Activated CD4-positive, alpha-beta T cell treated with anti-CD3 and anti-CD28 coated beads, Interleukin-10, Interleukin-2, amounts not matched to agents 100 ng/mL and 50 ng/mL, durations not matched to agents 16 hours and 8 hours (primary cell): ENCODE measurements at regions not wholly inside any gene's neighbourhood (a gene's known extent, or its start where the extent isn't known, plus 50 kb on each side); places are given as distances from the start of the nearest gene placed in this dataset.

ENCODE experiments used
- DNase-seq: peaks from one replicate; pipeline ENCODE4 v3.0.0-alpha.2; 2020

DNA sequence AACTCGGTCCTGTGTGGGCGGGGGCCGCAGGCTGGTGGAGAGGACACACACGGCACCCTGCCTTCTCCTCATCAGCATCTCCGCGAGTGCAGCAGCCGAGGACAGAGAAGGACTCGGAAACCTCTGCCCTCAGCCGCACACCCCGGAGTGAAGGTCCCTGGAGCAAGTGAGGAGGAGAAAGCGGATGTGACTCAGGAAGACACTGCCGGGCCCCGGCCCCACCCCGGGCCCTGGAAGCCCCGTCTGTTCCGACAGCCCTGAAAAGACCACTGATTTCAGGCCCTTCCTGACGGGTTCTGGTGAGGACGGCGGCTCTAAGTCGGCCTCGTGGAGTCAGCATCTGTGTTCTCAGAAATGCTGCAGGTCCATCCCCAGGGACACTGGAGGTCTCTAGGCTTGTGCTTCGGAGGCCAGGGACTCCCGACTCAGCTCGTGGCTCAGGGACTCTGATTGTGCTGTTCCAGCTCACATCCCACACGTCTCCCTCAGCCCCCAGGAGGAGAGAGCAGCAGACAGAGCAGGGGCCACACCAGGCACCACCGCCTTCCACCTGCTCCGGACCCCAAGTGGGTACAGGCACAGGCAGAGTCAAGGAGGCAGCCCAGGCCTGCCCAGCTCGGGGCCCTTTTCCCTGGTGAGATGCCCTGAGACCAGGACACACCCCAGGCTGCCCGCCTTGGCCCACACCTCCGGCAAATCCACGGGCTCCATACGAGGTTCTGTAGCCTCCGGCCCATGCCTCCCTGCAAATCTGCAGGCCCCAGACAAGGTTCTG, 134.5 kb upstream of the NKX1-1 start:
- DNase-seq: no peak

DNA sequence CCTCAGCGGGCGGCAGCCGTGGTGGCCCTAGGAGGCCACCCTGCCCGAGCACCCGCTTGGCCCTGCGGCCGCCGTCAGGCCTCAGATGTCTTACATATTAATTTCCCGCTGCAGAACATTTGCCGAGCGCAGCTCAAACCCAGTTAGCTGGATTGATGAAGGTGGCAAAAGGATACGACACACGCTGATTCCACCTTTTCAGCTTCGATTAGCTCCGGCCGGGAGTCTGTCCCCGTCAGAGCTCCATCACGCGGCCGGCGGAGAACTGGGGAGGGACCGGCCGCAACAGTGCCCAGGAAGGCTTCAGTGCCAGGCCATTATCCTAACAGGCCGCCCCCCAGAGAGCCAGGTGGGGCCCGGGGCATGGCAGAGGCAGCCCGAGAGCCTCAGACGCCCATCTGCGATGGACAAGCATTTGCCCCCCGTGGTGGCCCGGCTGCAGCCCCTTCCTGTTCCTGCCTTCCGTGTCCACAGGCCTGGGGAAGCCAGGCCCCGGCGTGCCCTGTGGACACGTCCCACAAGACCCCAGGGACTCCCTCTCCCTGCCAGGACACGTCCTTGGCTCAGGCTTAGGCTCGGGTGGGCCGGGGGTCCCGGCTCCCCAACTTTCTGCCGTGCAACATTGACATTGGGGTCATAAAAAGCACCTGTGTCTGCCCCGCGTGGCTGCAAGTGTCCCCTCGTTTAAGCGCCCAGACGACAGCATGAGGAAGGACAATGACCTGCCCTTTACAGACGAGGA, 133.8 kb upstream of the NKX1-1 start:
- DNase-seq: no peak

DNA sequence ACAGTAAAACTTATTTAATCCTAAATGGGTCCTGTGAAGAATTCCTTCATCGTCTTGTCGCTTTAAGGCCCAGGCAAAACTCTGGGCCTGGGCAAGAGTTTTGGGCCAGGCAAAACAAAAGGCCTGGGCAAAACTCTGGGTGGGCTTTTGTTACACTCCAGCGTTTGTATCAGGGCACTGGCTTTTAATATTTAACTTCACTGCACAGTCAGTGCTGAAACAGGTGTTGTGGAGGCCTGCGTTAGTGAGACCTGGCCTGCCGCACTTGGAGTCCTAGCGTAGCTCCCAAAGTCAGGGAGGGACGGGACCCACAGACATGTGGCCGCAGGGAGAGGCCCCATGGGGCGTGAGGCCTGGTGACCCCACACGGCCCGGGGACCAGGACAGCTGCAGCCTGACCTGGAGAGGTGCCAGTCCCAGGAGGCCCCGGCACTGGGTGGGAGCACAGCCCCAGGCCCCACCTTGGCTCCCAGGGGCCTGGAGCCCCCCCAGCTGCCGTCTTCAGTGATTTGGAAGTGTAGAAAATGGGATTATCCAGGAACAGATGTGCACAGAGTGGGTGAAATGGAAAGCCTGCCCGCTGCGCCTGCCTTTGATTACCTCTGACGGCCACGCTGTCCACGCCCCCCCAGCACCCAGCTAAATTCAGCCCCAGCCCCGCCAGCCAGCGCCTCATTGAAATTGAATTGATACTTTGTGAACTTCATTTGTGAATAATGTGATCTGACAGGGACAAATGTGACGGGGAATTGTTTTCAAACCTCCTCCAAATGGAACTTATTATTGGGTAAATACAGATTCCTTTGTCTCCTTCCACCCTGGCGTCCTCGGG, 132.9 kb upstream of the NKX1-1 start:
- no peak for DNase-seq

DNA sequence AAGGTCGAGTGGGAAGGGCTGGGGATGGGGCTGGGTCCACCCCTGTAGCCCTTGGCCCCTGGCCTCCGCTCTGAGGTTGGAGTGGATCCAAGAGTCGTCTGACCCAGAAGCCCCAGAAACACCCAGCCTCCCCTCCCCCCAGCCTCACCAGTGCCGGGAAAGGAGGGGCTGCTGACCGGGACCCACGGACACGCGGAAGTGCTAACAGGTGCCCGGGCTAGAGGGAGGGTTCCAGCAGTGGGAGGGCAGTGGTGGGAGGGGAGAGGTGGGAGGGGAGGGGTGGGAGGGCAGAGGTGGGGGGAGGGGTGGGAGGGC, 131.8 kb upstream of the NKX1-1 start:
- no peak for DNase-seq

DNA sequence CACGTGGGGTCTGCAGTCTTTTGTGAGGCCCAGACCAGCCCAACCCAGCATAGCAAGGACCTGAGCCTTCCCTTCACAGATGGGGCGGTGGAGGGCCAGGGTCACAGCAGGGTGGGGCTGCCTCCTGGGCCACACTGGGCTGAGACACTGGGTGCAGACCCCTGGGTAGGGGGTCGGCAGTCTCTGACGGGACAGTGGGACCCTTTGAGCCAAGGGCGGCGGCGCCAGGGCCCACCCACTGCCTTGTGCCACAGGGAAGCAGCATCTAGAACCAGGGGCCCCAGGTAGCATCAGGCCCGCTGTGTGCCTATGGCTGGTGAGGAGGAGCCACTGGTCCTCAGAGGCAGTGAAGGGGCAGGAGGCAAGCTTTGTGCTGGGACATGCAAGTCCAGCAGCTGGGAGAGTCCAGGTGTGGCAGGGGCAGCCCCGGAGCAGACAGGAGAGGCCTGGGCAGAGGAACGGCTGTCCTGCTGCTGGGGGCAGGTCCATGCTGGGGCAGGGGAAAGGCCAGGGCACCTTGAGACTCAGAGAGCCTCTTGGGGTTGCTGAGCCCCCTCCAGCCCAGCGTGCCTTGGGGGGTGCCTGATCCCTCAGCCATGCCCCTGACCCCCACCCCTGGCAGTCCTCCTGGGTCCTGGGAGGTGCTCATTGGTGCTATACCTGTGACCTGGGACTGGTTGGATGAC, 131.3 kb upstream of the NKX1-1 start:
- no peak for DNase-seq

DNA sequence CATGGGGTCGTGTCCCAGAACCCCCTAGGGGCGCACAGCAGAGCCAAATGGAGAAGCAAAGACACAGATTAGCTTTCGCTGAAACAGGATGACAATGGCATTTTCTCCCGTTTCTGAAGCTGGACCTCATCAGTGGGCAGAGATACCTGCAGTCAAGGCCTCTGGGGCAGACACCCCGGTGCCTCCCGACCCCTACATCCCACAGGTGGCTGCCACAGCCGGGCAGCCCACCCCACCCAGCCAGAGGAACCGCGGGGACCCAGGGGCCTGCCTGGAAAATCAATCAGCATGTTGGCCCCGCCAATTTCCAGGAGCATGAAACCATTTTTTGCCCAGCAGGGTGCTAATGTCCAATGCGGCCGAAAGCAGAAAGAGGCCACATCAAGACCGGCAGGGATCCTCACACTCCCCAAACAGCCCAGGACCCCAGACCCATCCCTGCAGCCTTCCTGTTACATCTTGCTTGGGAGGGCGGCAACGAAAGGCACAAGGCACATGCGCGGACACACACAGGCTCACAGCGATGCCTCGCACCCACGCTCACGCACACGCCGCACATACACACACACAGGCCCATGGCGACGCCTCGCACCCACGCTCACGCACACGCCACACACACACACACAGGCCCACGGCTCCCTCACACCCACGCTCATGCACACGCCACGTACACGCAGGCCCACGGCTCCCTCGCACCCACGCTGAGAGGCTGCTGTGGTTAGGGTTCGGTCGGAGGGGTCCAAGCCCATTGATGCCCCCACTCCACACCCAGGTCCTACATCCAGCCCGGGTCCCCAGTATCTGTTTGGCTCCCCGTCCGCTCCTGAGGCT, 130.6 kb upstream of the NKX1-1 start:
- DNase-seq: no peak

DNA sequence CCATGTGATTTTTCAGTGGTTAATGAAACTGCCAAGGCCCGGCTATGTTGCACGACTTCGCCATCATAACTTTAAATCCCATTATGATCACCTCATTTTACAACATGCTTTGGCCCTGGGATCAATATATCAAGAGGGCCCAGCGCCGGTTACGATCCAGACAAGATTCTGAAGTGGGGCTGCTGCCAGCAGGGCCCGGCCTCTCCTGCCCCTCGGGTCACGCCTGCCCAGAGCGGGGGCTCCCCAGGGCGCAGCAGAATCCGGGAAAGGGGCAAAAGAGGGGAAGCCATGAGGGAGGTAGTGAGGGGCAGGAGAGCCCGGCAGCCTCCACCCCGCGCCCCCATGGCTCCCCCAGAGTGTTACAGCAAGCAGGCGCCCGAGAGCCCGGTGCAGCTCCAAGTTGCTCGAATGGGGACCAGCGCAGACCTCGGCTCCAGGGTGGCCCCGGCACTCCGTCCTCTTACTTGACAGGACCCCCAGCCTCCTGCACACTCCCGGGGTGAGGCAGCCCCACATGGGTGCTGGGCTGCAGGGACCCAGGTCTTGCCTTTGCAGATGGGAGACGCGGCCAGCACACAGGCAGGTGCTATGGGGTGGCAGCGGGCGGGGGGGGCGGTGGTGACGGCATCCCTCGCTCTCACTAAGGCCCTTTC, 129.8 kb upstream of the NKX1-1 start:
- DNase-seq: no peak

DNA sequence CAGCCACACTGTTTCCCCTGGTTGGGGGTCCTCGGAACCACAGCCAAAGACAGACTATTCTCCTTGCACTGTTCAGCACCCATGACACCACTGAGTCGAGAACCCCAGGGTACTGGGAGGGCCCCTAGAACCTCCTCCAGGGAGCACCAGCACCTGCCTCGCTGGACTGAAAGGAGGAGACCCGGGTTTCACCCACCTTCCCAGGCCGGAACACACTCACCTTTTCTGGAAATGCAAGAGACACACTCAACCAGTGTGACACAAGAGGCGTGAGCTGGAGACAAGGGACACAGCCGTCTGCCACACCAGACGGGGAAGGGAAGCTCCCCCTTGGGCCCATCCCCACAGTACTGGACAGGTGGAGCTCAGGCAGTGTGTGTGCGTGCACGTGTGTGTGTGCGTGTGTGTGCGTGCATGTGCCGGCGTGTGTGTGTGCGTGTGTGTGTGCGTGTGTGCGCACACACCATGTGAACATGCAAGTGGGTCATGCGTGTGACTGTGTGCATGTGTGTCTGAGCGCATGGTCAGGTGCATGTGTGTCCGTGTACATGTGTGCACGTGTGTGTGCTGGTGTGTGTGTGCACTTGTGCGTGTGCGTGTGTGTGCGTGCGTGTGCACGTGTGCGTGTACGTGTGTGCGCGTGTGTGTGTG, 128.8 kb upstream of the NKX1-1 start:
- no peak for DNase-seq

DNA sequence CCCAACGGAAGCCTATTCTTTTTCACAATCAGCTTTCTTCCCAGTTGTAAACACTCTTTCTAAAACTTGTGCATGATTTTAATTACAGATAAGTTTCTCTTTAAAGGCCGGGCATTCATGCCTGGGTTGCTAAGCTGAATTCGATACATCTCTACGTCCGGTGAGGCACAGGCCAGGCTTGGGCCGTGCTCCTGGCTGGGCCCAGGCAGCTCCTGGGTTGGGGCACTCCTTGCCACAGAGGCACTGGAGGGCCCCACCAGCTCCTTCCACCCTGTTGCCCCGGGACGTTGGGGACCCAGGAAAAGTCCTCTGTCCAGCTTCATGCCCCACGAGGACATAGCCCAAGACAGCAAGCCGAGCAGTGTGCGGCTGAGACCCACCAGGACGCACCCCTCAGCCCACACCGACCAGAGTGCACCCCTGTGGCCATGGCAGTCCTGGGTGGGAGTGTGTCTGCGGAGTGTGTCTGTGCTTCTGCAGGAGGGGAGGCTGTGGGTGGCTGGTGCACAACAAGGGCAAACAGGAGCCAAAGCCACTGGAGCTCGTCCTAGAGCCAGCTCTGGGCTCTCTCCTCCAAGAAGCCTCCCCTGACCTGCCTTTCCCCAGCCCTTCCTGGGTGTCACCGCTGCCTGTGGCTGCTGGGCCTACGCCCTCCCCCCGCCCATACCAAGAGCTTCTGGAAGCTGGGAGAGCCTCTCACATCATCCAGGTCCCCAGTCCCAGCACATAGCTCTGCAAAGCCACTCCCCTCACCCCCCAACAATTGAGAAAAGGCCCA, 128.0 kb upstream of the NKX1-1 start:
- no peak for DNase-seq

DNA sequence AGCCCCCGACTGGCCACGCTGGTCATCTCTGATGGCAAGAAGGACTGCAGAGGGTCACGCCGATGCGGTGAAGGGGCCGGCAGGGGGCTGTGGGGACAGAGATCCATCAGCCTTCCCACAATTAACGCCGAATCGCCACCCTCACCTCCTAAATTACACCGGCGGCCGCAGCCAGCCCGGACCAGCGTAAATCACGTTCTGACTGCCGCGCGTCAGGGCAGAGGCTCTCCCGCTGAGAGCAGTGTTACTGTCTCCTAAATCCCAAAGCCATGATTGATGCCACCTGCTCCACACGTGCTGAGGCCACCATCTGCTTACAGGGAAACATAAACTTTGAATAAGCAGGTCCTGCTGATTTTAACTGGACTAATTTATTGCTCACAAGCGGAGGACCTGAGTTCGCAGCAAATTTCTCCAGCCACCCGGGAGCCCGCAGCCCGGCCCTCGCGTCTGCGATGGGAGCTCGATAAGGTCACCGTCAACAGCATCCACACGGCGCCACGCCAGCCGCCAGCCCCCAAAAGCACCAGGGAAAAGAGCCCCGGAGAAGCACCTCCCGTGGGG, 127.3 kb upstream of the NKX1-1 start:
- DNase-seq: no peak

DNA sequence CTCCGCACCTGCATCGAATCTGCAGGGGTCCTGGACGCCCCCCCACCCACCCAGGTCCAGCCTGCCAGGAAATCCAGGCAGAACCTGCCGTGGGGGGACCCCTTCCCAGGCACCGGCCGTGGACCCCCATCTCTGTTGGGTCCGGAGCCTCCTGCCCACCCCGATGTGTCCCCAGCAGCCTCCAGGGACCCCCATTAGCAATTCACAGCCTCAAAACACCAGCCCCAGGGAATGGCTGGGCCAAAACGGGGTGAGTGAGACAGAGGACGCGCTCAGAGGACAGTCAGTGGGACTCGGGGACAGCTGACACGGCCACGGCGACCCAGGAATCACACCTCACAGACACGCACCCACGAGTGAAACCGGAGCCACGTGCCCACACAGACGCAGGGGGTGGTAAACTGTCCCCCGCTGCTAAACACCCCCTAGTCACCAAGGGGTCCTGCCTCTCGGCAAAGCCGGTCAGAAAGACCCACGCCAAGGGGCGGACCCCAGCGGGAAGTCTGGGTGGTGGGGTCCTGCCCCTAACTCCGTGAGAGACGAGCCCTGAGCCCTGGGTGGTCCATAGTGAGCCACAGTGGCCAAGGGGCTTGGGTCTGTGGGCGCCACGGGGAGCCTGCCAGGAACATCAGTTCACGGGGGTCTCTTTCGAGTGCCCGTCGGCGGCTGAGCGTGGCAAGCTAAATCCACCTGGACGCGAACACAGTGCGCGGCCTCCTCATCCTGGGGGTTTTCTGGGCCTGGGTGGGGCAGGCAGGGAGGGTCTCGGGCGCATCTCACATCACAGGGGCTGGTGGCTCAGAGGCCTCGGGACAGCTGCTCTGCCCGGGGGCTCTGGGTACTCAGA, 126.5 kb upstream of the NKX1-1 start:
- no peak for DNase-seq

DNA sequence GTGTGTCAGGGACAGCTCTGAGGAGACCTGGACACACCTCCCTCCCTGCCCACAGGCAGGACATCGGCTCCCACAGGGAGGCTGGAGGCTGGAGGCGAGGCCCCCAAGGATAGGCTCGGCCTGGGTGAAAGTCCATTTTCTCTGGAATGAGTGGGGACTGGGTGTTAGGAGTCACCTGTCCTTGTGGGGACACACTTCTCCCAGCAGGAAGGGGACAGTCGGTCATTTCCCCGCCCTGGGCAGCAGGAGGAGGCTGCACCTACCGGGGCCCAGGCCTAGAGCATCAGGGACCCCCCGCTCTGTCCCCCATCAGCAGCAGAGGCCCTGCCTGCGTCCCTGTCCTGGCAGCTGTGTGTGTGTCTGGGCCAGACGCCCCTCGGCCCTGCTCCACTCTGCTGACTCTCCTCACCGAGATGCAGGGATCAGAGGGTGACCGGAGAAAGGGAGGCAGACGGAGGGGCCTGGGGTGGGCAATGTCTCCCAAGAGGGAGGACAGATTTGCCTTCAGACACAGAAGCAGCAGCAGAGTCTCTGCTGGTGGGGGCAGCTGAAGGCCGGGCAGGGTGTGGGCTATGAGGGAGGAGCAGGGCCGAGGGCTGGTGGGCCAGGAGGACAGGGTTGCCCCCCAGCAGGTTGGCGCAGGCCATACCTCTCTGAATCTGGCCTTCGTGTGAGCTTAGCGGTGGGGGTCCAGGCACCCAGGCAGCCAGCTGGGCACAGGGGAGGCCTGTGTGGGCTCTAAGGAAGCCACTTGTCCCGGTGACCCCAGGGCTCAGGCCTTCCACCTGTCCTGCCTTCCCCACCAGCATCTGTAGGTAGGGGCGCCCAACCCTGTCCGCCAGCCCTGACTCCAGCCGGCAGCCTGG, 125.7 kb upstream of the NKX1-1 start:
- DNase-seq: no peak

DNA sequence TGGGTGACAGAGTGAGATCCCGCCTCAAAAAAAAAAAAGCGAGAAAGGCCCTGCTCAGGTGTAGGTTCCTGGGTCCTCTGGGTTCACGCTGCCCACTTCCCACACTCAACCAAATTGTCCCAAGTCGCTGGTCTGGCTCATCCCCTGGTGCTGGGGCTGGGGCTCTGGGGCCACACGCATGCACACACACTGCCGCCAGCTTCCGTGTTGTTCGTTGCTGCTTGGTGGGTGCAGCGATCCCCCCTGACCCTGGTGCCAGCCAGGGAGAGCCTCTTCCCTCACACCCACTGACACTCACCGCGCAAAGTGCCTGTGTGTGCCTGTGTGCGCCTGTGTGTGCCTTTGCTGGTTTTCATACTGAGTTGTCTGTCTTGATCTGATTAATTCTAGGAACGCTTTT, 124.1 kb upstream of the NKX1-1 start:
- DNase-seq: no peak

DNA sequence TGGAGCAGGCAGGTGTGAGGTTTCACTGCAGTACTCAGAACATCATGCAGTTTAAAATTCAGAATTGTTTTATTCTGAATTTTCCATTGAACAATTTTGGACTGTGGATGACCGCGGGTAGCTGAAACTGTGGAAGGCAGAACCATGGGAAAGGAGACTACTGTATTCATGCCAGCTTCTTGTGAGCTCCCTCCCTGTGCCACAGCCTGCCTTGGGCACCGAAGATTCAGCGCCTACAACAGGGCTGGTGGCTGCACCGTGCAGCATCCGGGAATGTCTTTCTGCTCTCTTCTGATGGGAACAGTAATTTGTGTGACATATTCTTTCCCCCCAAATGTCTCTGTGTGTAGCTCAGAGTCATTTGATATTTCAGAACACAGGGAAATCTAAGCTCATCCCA, 118.5 kb upstream of the NKX1-1 start:
- no peak for DNase-seq

DNA sequence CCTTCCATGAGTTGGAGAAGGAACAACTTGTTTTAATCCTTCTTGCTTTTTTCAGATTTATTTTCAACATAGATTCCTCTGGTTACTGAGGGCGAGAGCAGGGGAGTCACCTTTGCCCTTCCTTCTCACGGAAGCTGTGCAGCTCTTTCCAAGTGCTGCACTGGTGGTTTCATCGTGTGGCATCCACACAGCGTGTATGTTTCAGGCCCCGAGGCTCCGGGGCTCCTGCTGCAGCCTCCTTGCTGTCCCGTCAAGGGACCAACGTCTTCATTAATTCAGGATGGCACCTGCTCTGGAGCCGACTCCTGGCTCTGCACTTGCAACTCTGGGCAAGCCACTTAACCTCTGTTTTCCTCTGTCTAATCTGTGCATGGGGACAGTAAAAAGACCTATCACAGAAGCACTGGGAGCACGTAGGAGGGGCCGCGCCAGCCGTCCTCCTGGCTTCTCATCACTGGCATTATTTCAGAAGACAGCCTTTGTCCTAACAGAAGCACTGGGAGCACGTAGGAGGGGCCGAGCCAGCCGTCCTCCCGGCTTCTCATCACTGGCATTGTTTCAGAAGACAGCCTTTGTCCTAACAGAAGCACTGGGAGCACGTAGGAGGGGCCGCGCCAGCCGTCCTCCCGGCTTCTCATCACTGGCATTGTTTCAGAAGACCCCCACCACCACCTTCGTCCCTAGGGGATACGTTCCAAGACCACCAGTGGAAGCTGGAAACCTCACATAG, 117.8 kb upstream of the NKX1-1 start:
- no peak for DNase-seq

DNA sequence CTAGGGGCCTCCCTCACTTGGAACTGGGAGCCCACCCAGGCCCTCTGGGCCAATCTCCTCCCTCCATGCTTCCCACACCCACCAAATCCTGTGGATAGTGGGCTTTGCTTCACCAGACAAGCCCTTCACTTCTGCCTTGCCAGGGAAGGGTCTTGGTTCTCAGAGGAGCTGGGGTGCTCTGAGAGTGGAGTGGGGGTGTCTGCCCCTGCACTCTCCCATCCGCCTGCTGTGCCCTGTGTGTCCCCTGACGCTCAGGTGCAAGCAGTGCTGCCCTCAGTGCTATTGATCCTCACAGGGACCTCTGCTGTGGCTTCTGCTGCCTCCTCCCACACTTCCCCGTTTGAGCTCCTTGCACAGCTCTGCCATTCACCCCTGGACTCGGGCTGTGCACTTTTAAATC, 117.3 kb upstream of the NKX1-1 start:
- DNase-seq: no peak

DNA sequence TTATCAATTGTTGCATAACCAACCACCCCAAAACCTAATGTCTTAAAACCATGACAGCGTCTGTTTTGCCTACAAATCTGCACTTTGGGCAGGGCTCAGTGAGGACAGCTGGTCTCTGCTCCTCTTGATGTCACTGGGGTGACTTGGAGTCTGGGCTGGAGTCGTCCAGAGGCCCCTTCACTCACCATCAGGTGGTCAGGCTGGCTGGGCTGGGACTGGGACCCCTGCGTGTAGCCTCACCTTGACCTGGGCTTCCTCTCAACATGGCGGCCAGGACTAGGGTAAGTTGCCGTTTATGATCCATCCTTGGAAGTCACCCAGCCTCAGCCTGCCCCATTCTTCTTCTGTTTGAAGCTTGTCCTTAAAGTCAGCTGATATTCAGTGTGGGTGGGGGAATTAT, 116.8 kb upstream of the NKX1-1 start:
- no peak for DNase-seq
